Mesenchymal stem cell (in vitro differentiated cells and primary cell): ENCODE measurements at regions not wholly inside any gene's neighbourhood (a gene's known extent, or its start where the extent isn't known, plus 50 kb on each side); places are given as distances from the start of the nearest gene placed in this dataset.

Experiments
- DNase-seq: peaks from one replicate; pipeline ENCODE4 v3.0.0-alpha.2; 2013
- H2AFZ ChIP-seq: one replicate; pipeline ENCODE4 v1.6.1; 2013; ENCODE audit warnings: low read depth, mild to moderate bottlenecking, control low read depth, inconsistent platforms, low read length, moderate library complexity
- H2AK5ac ChIP-seq: 2 replicates; pipeline ENCODE4 v1.6.1; 2013; ENCODE audit warnings: low read length, moderate library complexity, mild to moderate bottlenecking, inconsistent platforms; ENCODE audit not compliant: severe bottlenecking
- H2BK120ac ChIP-seq: one replicate; pipeline ENCODE4 v1.6.1; 2013; ENCODE audit warnings: low read depth, mild to moderate bottlenecking, inconsistent platforms, low read length, moderate library complexity
- H2BK12ac ChIP-seq, 2 experiments: one replicate each; pipeline ENCODE4 v1.6.1; 2013; ENCODE audit warnings: inconsistent platforms in 2 of 2, low read length in 2 of 2, mild to moderate bottlenecking in 2 of 2, moderate library complexity in 2 of 2, control low read depth in 1 of 2
- H2BK15ac ChIP-seq: one replicate; pipeline ENCODE4 v1.6.1; 2013; ENCODE audit warnings: mild to moderate bottlenecking, low read depth, inconsistent platforms; ENCODE audit not compliant: poor library complexity, severe bottlenecking
- H2BK5ac ChIP-seq: 2 replicates; pipeline ENCODE4 v1.6.1; 2013; ENCODE audit warnings: low read depth, mild to moderate bottlenecking, low read length, control low read depth, inconsistent platforms; ENCODE audit not compliant: poor library complexity, severe bottlenecking
- H3K14ac ChIP-seq, 2 experiments: one replicate each; pipeline ENCODE4 v1.6.1; 2013; ENCODE audit warnings: inconsistent platforms in 2 of 2, low read length in 2 of 2, control low read depth in 1 of 2, mild to moderate bottlenecking in 1 of 2, moderate library complexity in 1 of 2
- H3K18ac ChIP-seq, 2 experiments: one replicate each; pipeline ENCODE4 v1.6.1; 2013; ENCODE audit warnings: inconsistent platforms in 2 of 2, low read length in 2 of 2, control low read depth in 1 of 2, low read depth in 1 of 2, mild to moderate bottlenecking in 1 of 2
- H3K23ac ChIP-seq, 2 experiments: one replicate each; pipeline ENCODE4 v1.6.1; 2013; ENCODE audit warnings: inconsistent platforms in 2 of 2, low read length in 2 of 2, mild to moderate bottlenecking in 2 of 2, moderate library complexity in 2 of 2, control low read depth in 1 of 2
- H3K27ac ChIP-seq: 2 replicates; pipeline ENCODE4 v1.5.1; 2013; ENCODE audit warnings: mild to moderate bottlenecking, moderate library complexity, low read length, control low read depth, inconsistent platforms; ENCODE audit not compliant: poor library complexity, severe bottlenecking
- H3K27me3 ChIP-seq, 2 experiments: 2 replicates each; pipeline versions ENCODE4 v1.6.1 to v1.7.0; 2013; ENCODE audit warnings: low read length in 2 of 2, mild to moderate bottlenecking in 2 of 2, moderate library complexity in 2 of 2, control low read depth in 1 of 2, inconsistent platforms in 1 of 2; ENCODE audit not compliant: control insufficient read depth in 1 of 2, insufficient read depth in 1 of 2
- H3K36me3 ChIP-seq, 2 experiments: 2 replicates each; pipeline versions ENCODE4 v1.6.1 to v1.7.0; 2013; ENCODE audit warnings: low read length in 2 of 2, control low read depth in 1 of 2, inconsistent platforms in 1 of 2, low read depth in 1 of 2, mild to moderate bottlenecking in 1 of 2; ENCODE audit not compliant: insufficient read depth in 2 of 2, control insufficient read depth in 1 of 2
- H3K4ac ChIP-seq, 2 experiments: one replicate each; pipeline ENCODE4 v1.6.1; 2013; ENCODE audit warnings: inconsistent platforms in 2 of 2, low read length in 2 of 2, mild to moderate bottlenecking in 2 of 2, moderate library complexity in 2 of 2, control low read depth in 1 of 2, low read depth in 1 of 2
- H3K4me1 ChIP-seq: 2 replicates; pipeline ENCODE4 v1.6.1; 2013; ENCODE audit warnings: low read depth, low read length, control low read depth; ENCODE audit not compliant: control insufficient read depth, insufficient read depth
- H3K4me2 ChIP-seq: 2 replicates; pipeline ENCODE4 v1.6.1; 2013; ENCODE audit warnings: low read length, mild to moderate bottlenecking, inconsistent platforms; ENCODE audit not compliant: poor library complexity, severe bottlenecking
- H3K4me3 ChIP-seq, 2 experiments: 2 replicates each; pipeline versions ENCODE4 v1.5.1 to v1.7.0; 2013; ENCODE audit warnings: low read length in 2 of 2, mild to moderate bottlenecking in 2 of 2, control low read depth in 1 of 2, low read depth in 1 of 2; ENCODE audit not compliant: insufficient read depth in 1 of 2
- H3K79me1 ChIP-seq: replicated peaks from 2 replicates; pipeline ENCODE4 v1.6.1; 2013; ENCODE audit warnings: mild to moderate bottlenecking, control low read depth, low read length, inconsistent platforms; ENCODE audit not compliant: poor library complexity, severe bottlenecking
- H3K9ac ChIP-seq: 2 replicates; pipeline ENCODE4 v1.7.0; 2013; ENCODE audit warnings: mild to moderate bottlenecking, low read length, moderate library complexity
- H3K9me3 ChIP-seq: 2 replicates; pipeline ENCODE4 v1.7.0; 2013; ENCODE audit warnings: mild to moderate bottlenecking, low read length; ENCODE audit not compliant: control insufficient read depth
- H4K8ac ChIP-seq: one replicate; pipeline ENCODE4 v1.6.1; 2013; ENCODE audit warnings: inconsistent platforms, mild to moderate bottlenecking, low read length, moderate library complexity
- H4K91ac ChIP-seq: one replicate; pipeline ENCODE4 v1.6.1; 2013; ENCODE audit warnings: mild to moderate bottlenecking, low read length, inconsistent platforms
- WGBS: methylation state at CpG from one replicate; pipeline ENCODE4 v1.1.7; 2013; ENCODE audit warnings: mixed read lengths; 5-methylcytosine and 5-hydroxymethylcytosine counted together

DNA sequence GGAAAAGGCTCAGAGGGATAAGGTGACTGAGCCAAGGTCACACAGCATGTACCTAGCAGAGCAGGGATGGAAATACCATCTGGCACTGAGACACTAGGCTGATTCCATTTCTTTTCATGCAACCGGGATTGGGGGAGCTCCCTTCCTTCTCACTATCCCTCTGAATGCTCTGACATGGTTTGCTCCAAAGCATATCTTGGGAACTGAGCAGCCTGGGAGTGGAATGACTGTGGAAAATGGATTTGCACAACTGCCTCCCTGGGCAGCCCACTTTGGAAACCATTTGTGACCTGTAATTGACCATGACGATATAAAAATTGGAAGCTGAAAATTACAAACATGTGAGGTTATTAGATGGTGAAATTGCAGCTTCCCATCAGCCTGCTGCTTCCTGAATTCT is 309.0 kb upstream of the CHD6 start:
- H2AFZ ChIP-seq, result no peak overlapping the region
- H3K18ac ChIP-seq, result no peak overlapping the region
- H2AK5ac ChIP-seq, result no peak overlapping the region
- H3K36me3 ChIP-seq, result no peaks in the 10 kb centered on the region
- no peak overlapping the region for H3K4ac ChIP-seq
- H2BK12ac ChIP-seq, result no peak overlapping the region
- no peak overlapping the region for H3K4me3 ChIP-seq
- H3K4me2 ChIP-seq, result no peak overlapping the region
- WGBS, result 100% methylated on average over 1 of the region's 2 CpGs
- H3K9ac ChIP-seq, result no peak overlapping the region
- H3K79me1 ChIP-seq, result no peaks in the 10 kb centered on the region
- H3K23ac ChIP-seq, result no peak overlapping the region
- H4K8ac ChIP-seq, result no peak overlapping the region
- H3K4me1 ChIP-seq, result no peaks in the 10 kb centered on the region
- no peaks in the 10 kb centered on the region for H3K9me3 ChIP-seq
- no peak overlapping the region for H4K91ac ChIP-seq
- no peak overlapping the region for H2BK5ac ChIP-seq
- no peak overlapping the region for H2BK15ac ChIP-seq
- H3K14ac ChIP-seq, result no peak overlapping the region
- no peak for DNase-seq
- no peak overlapping the region for H2BK120ac ChIP-seq
- peaks cover 0 to 5% of the 10 kb centered on the region in 2 experiments for H3K27me3 ChIP-seq
- H3K27ac ChIP-seq, result no peak overlapping the region

DNA sequence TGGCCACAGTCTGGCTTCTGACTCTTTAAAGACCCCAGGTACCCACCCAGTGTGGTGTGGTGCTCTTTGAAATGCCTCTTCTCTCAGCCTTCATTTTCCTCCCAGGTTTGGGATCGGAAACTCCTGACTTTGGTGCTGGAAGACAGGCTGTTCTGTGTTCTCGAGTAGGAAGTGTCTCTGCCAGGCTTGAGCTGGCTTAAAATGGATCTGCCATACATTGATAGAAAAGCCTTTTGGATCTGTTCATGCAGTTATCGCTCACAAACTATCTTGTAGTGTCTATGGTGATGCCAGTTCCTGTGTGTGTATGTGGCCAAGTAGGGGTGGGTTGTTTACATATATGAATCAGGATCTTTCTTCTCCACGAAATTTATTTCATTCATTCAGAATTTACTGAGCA is 307.3 kb upstream of the CHD6 start:
- Histone ChIP-seq H3K4me1 (no peaks in the 10 kb centered on the region), H3K4me3 (no peak overlapping the region), H3K9me3 (no peaks in the 10 kb centered on the region), H4K91ac (no peak overlapping the region), H3K27me3 (peaks cover 0 to 5% of the 10 kb centered on the region in 2 experiments), H4K8ac (no peak overlapping the region), H2BK5ac (no peak overlapping the region), H2AFZ (no peak overlapping the region), H2BK120ac (no peak overlapping the region), H2BK12ac (no peak overlapping the region), H2AK5ac (no peak overlapping the region), H3K4me2 (no peak overlapping the region), H3K9ac (no peak overlapping the region), H3K27ac (no peak overlapping the region), H3K36me3 (no peaks in the 10 kb centered on the region), H3K4ac (no peak overlapping the region), H3K79me1 (no peaks in the 10 kb centered on the region), H3K23ac (no peak overlapping the region), H3K14ac (no peak overlapping the region), H2BK15ac (no peak overlapping the region), H3K18ac (no peak overlapping the region)
- DNase-seq, result no peak
- 67% methylated on average over 4 of the region's 4 CpGs for WGBS

DNA sequence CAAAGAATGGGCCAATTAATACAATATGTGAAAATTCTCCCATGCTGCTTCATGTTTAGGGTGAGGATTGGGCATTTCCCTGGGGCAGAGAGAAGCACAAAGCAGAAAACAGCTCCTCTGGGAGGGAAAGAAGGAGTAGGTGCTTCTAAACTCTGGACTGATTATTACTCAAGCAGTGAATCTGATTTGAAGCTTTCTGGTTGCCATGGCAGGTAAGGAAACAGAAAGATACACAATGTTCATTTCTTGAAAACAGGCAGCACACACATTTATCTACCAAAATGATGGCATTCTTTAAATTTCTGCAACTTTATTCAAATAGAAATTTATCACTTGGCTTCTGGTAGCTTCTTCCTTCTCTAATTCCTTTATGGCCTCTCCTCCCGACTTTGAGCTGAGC is 305.4 kb upstream of the CHD6 start:
- Histone ChIP-seq H2BK5ac (no peak overlapping the region), H2BK15ac (no peak overlapping the region), H3K27me3 (peaks cover 0 to 5% of the 10 kb centered on the region in 2 experiments), H3K9me3 (no peaks in the 10 kb centered on the region), H3K79me1 (no peaks in the 10 kb centered on the region), H2AK5ac (no peak overlapping the region), H2AFZ (no peak overlapping the region), H3K36me3 (no peaks in the 10 kb centered on the region), H2BK12ac (no peak overlapping the region), H3K4me1 (no peaks in the 10 kb centered on the region), H3K18ac (no peak overlapping the region), H3K4me3 (no peak overlapping the region), H3K14ac (no peak overlapping the region), H3K4me2 (no peak overlapping the region), H4K8ac (no peak overlapping the region), H3K27ac (no peak overlapping the region), H3K9ac (no peak overlapping the region), H3K4ac (no peak overlapping the region), H4K91ac (no peak overlapping the region), H3K23ac (no peak overlapping the region), H2BK120ac (no peak overlapping the region)
- DNase-seq, result no peak
- no CpG with 5 or more reads among the region's 1 CpG for WGBS

DNA sequence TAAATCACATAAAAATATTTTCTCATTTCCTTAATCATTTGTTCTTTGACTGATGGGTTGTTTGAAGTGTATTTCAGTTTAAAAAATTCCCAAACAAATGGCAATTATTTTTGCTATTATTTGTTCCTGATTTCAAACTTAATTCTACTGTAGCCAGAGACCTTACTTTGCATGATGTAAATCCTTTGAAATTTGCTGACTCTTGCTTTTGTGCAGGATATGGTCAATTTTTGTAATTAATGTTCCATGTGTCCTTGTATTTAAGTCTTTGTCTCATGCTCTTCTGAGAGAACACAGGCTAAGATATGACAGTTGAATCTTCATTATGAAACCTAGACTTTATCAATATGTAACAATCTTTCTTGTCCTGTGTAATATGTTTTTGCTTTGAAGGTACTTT is 295.0 kb upstream of the CHD6 start:
- no peak overlapping the region for H4K8ac ChIP-seq
- H3K27me3 ChIP-seq, result no peaks in the 10 kb centered on the region
- no peaks in the 10 kb centered on the region for H3K9me3 ChIP-seq
- H2AFZ ChIP-seq, result no peak overlapping the region
- H4K91ac ChIP-seq, result no peak overlapping the region
- H3K79me1 ChIP-seq, result no peaks in the 10 kb centered on the region
- H3K14ac ChIP-seq, result no peak overlapping the region
- H3K4me3 ChIP-seq, result no peak overlapping the region
- H3K4ac ChIP-seq, result no peak overlapping the region
- H3K4me2 ChIP-seq, result no peak overlapping the region
- H3K18ac ChIP-seq, result no peak overlapping the region
- no peak overlapping the region for H2BK5ac ChIP-seq
- no peak overlapping the region for H2BK15ac ChIP-seq
- no peak overlapping the region for H3K27ac ChIP-seq
- no peaks in the 10 kb centered on the region for H3K4me1 ChIP-seq
- H3K9ac ChIP-seq, result no peak overlapping the region
- H3K36me3 ChIP-seq, result no peaks in the 10 kb centered on the region
- H2BK120ac ChIP-seq, result no peak overlapping the region
- no peak overlapping the region for H2AK5ac ChIP-seq
- H2BK12ac ChIP-seq, result no peak overlapping the region
- DNase-seq, result no peak
- H3K23ac ChIP-seq, result no peak overlapping the region
